HEK293 (cell line): ENCODE measurements at regions not wholly inside any gene's neighbourhood (a gene's known extent, or its start where the extent isn't known, plus 50 kb on each side); places are given as distances from the start of the nearest gene placed in this dataset.

Source experiments
- CTCF ChIA-PET: fragments of 350-600 bp; formaldehyde crosslinking; extraction: SDS; loops from one replicate; lab custom pipeline; 2021; ENCODE audit warnings: antibody characterized with exemption; lab: Yijun Ruan, JAX
- POLR2A ChIA-PET: fragments of 300-600 bp; formaldehyde crosslinking; extraction: SDS; loops from one replicate; lab custom pipeline; 2020; ENCODE audit warnings: antibody characterized with exemption, inconsistent platforms; lab: Yijun Ruan, JAX
- H3K27ac ChIP-seq: fragments of 200-500 bp; sonication (Bioruptor generic); 2 replicates; pipeline ENCODE4 v1.5.1; 2014; ENCODE audit warnings: low read depth, low read length, control low read depth, inconsistent platforms; ENCODE audit errors: extremely low read depth
- H3K36me3 ChIP-seq, 2 experiments: fragments of 200-500 bp in 1 of 2; sonication (Bioruptor generic) in 1 of 2; 1 replicate in 1 of 2; 2 replicates in 1 of 2; pipeline ENCODE4 v1.5.1; 2014 to 2017; ENCODE audit warnings: inconsistent platforms in 2 of 2, low read length in 2 of 2; ENCODE audit not compliant: control insufficient read depth in 2 of 2, insufficient read depth in 1 of 2
- H3K4me1 ChIP-seq: fragments of 200-500 bp; sonication (Bioruptor generic); 2 replicates; pipeline ENCODE4 v1.5.1; 2014; ENCODE audit warnings: mild to moderate bottlenecking, low read length, inconsistent platforms; ENCODE audit not compliant: control insufficient read depth, insufficient read depth
- H3K4me3 ChIP-seq: 2 replicates; pipeline ENCODE4 v1.5.1; 2011; ENCODE audit warnings: low read depth, mild to moderate bottlenecking, control low read depth, low read length, moderate library complexity
- H3K9me3 ChIP-seq: fragments of 200-500 bp; sonication (Bioruptor generic); 2 replicates; pipeline ENCODE4 v1.5.1; 2014; ENCODE audit warnings: low read depth, low read length, inconsistent platforms; ENCODE audit not compliant: control insufficient read depth, insufficient read depth
- KLF10 ChIP-seq: fragments of 450-650 bp; IDR thresholded peaks from 2 replicates; pipeline ENCODE4 v1.5.1; 2018; ENCODE audit warnings: missing biosample characterization, mild to moderate bottlenecking, missing genetic modification characterization
- KLF8 ChIP-seq: fragments of 450-650 bp; formaldehyde crosslinking; IDR thresholded peaks from 2 replicates; pipeline ENCODE4 v1.5.1; 2016; ENCODE audit warnings: missing biosample characterization, missing genetic modification characterization
- MEIS1 ChIP-seq: sonication (generic); formaldehyde crosslinking; IDR thresholded peaks from 2 replicates; pipeline ENCODE4 v1.8.1; 2022; ENCODE audit warnings: missing genetic modification reagents, mild to moderate bottlenecking, borderline replicate concordance
- MZF1 ChIP-seq: fragments of 450-650 bp; formaldehyde crosslinking; IDR thresholded peaks from 2 replicates; pipeline ENCODE4 v1.5.1; 2017; ENCODE audit warnings: missing biosample characterization, missing genetic modification characterization, borderline replicate concordance
- SCRT2 ChIP-seq: fragments of 450-650 bp; formaldehyde crosslinking; IDR thresholded peaks from 2 replicates; pipeline ENCODE4 v1.5.1; 2016; ENCODE audit warnings: missing biosample characterization, missing genetic modification characterization
- SP7 ChIP-seq: fragments of 450-650 bp; formaldehyde crosslinking; IDR thresholded peaks from 2 replicates; pipeline ENCODE4 v1.5.1; 2016; ENCODE audit warnings: missing biosample characterization, missing genetic modification characterization
- TCF7L2 ChIP-seq: IDR thresholded peaks from 2 replicates; pipeline ENCODE4 v1.6.1; 2011; ENCODE audit warnings: low read depth, mild to moderate bottlenecking, inconsistent platforms, low read length, moderate library complexity, borderline replicate concordance
- YY2 ChIP-seq: fragments of 450-650 bp; formaldehyde crosslinking; IDR thresholded peaks from 2 replicates; pipeline ENCODE4 v1.5.1; 2016; ENCODE audit warnings: missing biosample characterization, missing genetic modification characterization
- ZEB2 ChIP-seq: fragments of 450-650 bp; formaldehyde crosslinking; IDR thresholded peaks from 2 replicates; pipeline ENCODE4 v1.5.1; 2016; ENCODE audit warnings: missing biosample characterization, missing genetic modification characterization
- ZIC2 ChIP-seq: fragments of 450-650 bp; formaldehyde crosslinking; IDR thresholded peaks from 2 replicates; pipeline ENCODE4 v1.5.1; 2016; ENCODE audit warnings: missing biosample characterization, missing genetic modification characterization
- ZNF16 ChIP-seq: fragments of 450-650 bp; formaldehyde crosslinking; IDR thresholded peaks from 2 replicates; pipeline ENCODE4 v1.5.1; 2016; ENCODE audit warnings: low read depth, missing biosample characterization, missing genetic modification characterization
- ZNF2 ChIP-seq: fragments of 450-650 bp; formaldehyde crosslinking; IDR thresholded peaks from 2 replicates; pipeline ENCODE4 v1.5.1; 2016; ENCODE audit warnings: missing biosample characterization, missing genetic modification characterization
- ZNF292 ChIP-seq: fragments of 450-650 bp; formaldehyde crosslinking; IDR thresholded peaks from 2 replicates; pipeline ENCODE4 v1.5.1; 2016; ENCODE audit warnings: low read depth, missing biosample characterization, missing genetic modification characterization, borderline replicate concordance
- ZNF391 ChIP-seq: fragments of 450-650 bp; formaldehyde crosslinking; IDR thresholded peaks from 2 replicates; pipeline ENCODE4 v1.5.1; 2016; ENCODE audit warnings: low read depth, missing biosample characterization, missing genetic modification characterization, borderline replicate concordance
- ZNF423 ChIP-seq: fragments of 450-650 bp; formaldehyde crosslinking; IDR thresholded peaks from 2 replicates; pipeline ENCODE4 v1.5.1; 2016; ENCODE audit warnings: missing biosample characterization, missing genetic modification characterization
- ZNF473 ChIP-seq: fragments of 450-650 bp; formaldehyde crosslinking; IDR thresholded peaks from 2 replicates; pipeline ENCODE4 v1.5.1; 2017; ENCODE audit warnings: missing biosample characterization, missing genetic modification characterization
- ZNF48 ChIP-seq: fragments of 450-650 bp; formaldehyde crosslinking; IDR thresholded peaks from 2 replicates; pipeline ENCODE4 v1.5.1; 2016; ENCODE audit warnings: missing biosample characterization, missing genetic modification characterization
- ZNF530 ChIP-seq: fragments of 450-650 bp; formaldehyde crosslinking; IDR thresholded peaks from 2 replicates; pipeline ENCODE4 v1.5.1; 2016; ENCODE audit warnings: low read depth, missing biosample characterization, missing genetic modification characterization
- ZNF596 ChIP-seq: fragments of 450-650 bp; IDR thresholded peaks from 2 replicates; pipeline ENCODE4 v1.5.0; 2018; ENCODE audit warnings: missing biosample characterization, mild to moderate bottlenecking, missing genetic modification characterization, moderate library complexity
- ZNF623 ChIP-seq: fragments of 450-650 bp; formaldehyde crosslinking; IDR thresholded peaks from 2 replicates; pipeline ENCODE4 v1.5.1; 2016; ENCODE audit warnings: missing biosample characterization, missing genetic modification characterization
- ZNF701 ChIP-seq: fragments of 450-650 bp; formaldehyde crosslinking; IDR thresholded peaks from 2 replicates; pipeline ENCODE4 v1.5.1; 2016; ENCODE audit warnings: missing biosample characterization, missing genetic modification characterization
- ZNF837 ChIP-seq: fragments of 450-650 bp; formaldehyde crosslinking; IDR thresholded peaks from 2 replicates; pipeline ENCODE4 v1.5.1; 2016; ENCODE audit warnings: missing biosample characterization, missing genetic modification characterization
- ZSCAN23 ChIP-seq: fragments of 450-650 bp; formaldehyde crosslinking; IDR thresholded peaks from 2 replicates; pipeline ENCODE4 v1.5.1; 2016; ENCODE audit warnings: missing biosample characterization, missing genetic modification characterization
- ZXDB ChIP-seq: fragments of 450-650 bp; formaldehyde crosslinking; IDR thresholded peaks from 2 replicates; pipeline ENCODE4 v1.5.1; 2016; ENCODE audit warnings: missing biosample characterization, missing genetic modification characterization
- TF ChIP-seq, protein P1 (sequence below): fragments of 450-650 bp; formaldehyde crosslinking; IDR thresholded peaks from 2 replicates; pipeline ENCODE4 v1.5.1; 2016; ENCODE audit warnings: missing biosample characterization, missing genetic modification characterization
- TF ChIP-seq, protein P2 (sequence below): fragments of 450-650 bp; formaldehyde crosslinking; IDR thresholded peaks from 2 replicates; pipeline ENCODE4 v1.5.1; 2016; ENCODE audit warnings: missing biosample characterization, missing genetic modification characterization
- TF ChIP-seq, protein P3 (sequence below): fragments of 450-650 bp; formaldehyde crosslinking; IDR thresholded peaks from 2 replicates; pipeline ENCODE4 v1.5.1; 2016; ENCODE audit warnings: missing biosample characterization, missing genetic modification characterization
- TF ChIP-seq, protein P4 (sequence below): fragments of 450-650 bp; formaldehyde crosslinking; IDR thresholded peaks from 2 replicates; pipeline ENCODE4 v1.5.1; 2017; ENCODE audit warnings: missing biosample characterization, missing genetic modification characterization
- TF ChIP-seq, protein P5 (sequence below): fragments of 450-650 bp; formaldehyde crosslinking; conservative IDR thresholded peaks from 2 replicates; pipeline ENCODE4 v1.5.1; 2016; ENCODE audit warnings: low read depth, missing biosample characterization, missing genetic modification characterization

DNA sequence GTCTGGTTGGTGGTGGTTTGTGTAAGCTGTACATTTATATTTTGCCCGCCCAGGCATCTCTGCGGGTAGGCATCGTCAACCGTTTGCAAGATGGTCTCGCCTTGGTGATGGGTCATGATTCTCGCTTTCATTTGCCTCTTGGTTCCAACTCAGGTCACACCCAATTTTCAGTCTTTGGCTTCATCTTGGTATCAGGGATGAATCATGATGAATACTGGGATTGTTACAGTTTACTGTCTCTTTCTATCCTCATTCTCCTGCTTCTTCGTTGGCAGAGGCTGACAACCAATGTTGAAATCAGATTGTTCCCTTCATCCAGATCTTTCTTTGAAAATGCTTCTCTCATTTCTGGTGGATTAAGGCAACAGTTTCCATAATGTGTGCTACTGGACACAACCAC lies 129.7 kb upstream of the KAZN start:
- Histone ChIP-seq H3K36me3 (no peaks in the 10 kb centered on the region), H3K27ac (no peak overlapping the region), H3K4me1 (no peaks in the 10 kb centered on the region)
- POLR2A ChIA-PET = no interaction called here
- TF ChIP-seq ZEB2 (tag by site-specific recombination) (no peak), SP7 (tag by site-specific recombination) (no peak), ZNF292 (tag by site-specific recombination) (no peak), TCF7L2 (no peak), ZNF48 (no peak), KLF8 (tag by site-specific recombination) (no peak), ZNF837 (tag by site-specific recombination) (no peak), ZXDB (tag by site-specific recombination) (no peak), ZNF623 (tag by site-specific recombination) (no peak), ZNF16 (tag by site-specific recombination) (no peak)
- TF ChIP-seq, protein P1, sequence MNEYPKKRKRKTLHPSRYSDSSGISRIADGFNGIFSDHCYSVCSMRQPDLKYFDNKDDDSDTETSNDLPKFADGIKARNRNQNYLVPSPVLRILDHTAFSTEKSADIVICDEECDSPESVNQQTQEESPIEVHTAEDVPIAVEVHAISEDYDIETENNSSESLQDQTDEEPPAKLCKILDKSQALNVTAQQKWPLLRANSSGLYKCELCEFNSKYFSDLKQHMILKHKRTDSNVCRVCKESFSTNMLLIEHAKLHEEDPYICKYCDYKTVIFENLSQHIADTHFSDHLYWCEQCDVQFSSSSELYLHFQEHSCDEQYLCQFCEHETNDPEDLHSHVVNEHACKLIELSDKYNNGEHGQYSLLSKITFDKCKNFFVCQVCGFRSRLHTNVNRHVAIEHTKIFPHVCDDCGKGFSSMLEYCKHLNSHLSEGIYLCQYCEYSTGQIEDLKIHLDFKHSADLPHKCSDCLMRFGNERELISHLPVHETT (tag by site-specific recombination) = no peak
- TF ChIP-seq, all 188 proteins: peak for 0
- Histone ChIP-seq H3K9me3 (no peaks in the 10 kb centered on the region), H3K4me3 (no peak overlapping the region)
- CTCF ChIA-PET = no interaction called here

DNA sequence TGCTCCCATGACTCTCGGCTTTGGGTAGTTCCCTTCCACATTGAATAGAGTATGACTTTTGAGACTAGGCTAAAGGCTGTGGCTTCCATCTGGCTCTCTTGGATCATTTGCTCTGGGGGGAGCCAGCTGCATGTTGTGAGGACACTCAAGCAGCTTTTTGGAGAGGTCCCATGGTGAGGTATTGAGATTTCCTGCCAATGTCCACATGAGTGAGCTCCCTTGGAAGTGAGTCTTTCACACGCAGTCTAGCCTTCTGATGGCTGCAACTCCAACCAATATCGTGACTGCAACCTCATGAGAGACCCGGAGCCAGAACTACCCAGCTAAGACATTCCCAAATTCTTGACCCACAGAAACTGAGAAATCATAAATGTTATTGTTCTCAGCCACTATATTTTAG lies 127.7 kb upstream of the KAZN start:
- CTCF ChIA-PET = no interaction called here
- H3K4me3 ChIP-seq = no peak overlapping the region
- TF ChIP-seq MEIS1 = no peak
- TF ChIP-seq SCRT2 (tag by site-specific recombination) = no peak
- TF ChIP-seq, protein P2, sequence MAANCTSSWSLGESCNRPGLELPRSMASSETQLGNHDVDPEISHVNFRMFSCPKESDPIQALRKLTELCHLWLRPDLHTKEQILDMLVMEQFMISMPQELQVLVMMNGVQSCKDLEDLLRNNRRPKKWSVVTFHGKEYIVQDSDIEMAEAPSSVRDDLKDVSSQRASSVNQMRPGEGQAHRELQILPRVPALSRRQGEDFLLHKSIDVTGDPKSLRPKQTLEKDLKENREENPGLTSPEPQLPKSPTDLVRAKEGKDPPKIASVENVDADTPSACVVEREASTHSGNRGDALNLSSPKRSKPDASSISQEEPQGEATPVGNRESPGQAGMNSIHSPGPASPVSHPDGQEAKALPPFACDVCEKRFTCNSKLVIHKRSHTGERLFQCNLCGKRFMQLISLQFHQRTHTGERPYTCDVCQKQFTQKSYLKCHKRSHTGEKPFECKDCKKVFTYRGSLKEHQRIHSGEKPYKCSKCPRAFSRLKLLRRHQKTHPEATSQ = no peak
- no peak for TF ChIP-seq MZF1 (tag by site-specific recombination)
- TF ChIP-seq, protein P3, sequence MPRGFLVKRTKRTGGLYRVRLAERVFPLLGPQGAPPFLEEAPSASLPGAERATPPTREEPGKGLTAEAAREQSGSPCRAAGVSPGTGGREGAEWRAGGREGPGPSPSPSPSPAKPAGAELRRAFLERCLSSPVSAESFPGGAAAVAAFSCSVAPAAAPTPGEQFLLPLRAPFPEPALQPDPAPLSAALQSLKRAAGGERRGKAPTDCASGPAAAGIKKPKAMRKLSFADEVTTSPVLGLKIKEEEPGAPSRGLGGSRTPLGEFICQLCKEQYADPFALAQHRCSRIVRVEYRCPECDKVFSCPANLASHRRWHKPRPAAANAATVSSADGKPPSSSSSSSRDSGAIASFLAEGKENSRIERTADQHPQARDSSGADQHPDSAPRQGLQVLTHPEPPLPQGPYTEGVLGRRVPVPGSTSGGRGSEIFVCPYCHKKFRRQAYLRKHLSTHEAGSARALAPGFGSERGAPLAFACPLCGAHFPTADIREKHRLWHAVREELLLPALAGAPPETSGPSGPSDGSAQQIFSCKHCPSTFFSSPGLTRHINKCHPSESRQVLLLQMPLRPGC (tag by site-specific recombination) = no peak
- TF ChIP-seq ZNF391 = no peak
- no peak for TF ChIP-seq ZNF596 (tag by site-specific recombination)
- no peak for TF ChIP-seq ZNF473 (tag by site-specific recombination)
- TF ChIP-seq ZNF423 = no peak
- no peak for TF ChIP-seq ZNF2
- no peak for TF ChIP-seq YY2 (tag by site-specific recombination)
- TF ChIP-seq ZSCAN23 (tag by site-specific recombination) = no peak
- TF ChIP-seq KLF10 = no peak
- TF ChIP-seq, protein P4, sequence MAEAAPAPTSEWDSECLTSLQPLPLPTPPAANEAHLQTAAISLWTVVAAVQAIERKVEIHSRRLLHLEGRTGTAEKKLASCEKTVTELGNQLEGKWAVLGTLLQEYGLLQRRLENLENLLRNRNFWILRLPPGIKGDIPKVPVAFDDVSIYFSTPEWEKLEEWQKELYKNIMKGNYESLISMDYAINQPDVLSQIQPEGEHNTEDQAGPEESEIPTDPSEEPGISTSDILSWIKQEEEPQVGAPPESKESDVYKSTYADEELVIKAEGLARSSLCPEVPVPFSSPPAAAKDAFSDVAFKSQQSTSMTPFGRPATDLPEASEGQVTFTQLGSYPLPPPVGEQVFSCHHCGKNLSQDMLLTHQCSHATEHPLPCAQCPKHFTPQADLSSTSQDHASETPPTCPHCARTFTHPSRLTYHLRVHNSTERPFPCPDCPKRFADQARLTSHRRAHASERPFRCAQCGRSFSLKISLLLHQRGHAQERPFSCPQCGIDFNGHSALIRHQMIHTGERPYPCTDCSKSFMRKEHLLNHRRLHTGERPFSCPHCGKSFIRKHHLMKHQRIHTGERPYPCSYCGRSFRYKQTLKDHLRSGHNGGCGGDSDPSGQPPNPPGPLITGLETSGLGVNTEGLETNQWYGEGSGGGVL (tag by site-specific recombination) = no peak
- TF ChIP-seq ZNF701 (tag by site-specific recombination) = no peak
- no peak for TF ChIP-seq ZIC2 (tag by site-specific recombination)
- TF ChIP-seq ZNF530 (tag by site-specific recombination) = no peak
- TF ChIP-seq, protein P5, sequence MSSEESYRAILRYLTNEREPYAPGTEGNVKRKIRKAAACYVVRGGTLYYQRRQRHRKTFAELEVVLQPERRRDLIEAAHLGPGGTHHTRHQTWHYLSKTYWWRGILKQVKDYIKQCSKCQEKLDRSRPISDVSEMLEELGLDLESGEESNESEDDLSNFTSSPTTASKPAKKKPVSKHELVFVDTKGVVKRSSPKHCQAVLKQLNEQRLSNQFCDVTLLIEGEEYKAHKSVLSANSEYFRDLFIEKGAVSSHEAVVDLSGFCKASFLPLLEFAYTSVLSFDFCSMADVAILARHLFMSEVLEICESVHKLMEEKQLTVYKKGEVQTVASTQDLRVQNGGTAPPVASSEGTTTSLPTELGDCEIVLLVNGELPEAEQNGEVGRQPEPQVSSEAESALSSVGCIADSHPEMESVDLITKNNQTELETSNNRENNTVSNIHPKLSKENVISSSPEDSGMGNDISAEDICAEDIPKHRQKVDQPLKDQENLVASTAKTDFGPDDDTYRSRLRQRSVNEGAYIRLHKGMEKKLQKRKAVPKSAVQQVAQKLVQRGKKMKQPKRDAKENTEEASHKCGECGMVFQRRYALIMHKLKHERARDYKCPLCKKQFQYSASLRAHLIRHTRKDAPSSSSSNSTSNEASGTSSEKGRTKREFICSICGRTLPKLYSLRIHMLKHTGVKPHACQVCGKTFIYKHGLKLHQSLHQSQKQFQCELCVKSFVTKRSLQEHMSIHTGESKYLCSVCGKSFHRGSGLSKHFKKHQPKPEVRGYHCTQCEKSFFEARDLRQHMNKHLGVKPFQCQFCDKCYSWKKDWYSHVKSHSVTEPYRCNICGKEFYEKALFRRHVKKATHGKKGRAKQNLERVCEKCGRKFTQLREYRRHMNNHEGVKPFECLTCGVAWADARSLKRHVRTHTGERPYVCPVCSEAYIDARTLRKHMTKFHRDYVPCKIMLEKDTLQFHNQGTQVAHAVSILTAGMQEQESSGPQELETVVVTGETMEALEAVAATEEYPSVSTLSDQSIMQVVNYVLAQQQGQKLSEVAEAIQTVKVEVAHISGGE (tag by site-specific recombination) = no peak

More for the DNA sequence above, 127.7 kb upstream of the KAZN start:
- no peaks in the 10 kb centered on the region for H3K36me3 ChIP-seq
- no peaks in the 10 kb centered on the region for H3K4me1 ChIP-seq
- H3K27ac ChIP-seq = no peak overlapping the region
- POLR2A ChIA-PET = no interaction called here
- H3K9me3 ChIP-seq = no peaks in the 10 kb centered on the region
